IMR-90 (cell line): ENCODE measurements at regions not wholly inside any gene's neighbourhood (a gene's known extent, or its start where the extent isn't known, plus 50 kb on each side); places are given as distances from the start of the nearest gene placed in this dataset.

Experiments
- BHLHE40 ChIP-seq: fragments of 150-350 bp; IDR thresholded peaks from 2 replicates; pipeline ENCODE4 v1.6.1; 2016; ENCODE audit warnings: mild to moderate bottlenecking, low read depth, low read length
- CEBPB ChIP-seq: IDR thresholded peaks from 2 replicates; pipeline ENCODE4 v1.6.1; 2012; ENCODE audit warnings: low read depth, low read length, improper control_type of control experiment
- CHD1 ChIP-seq: IDR thresholded peaks from 2 replicates; pipeline ENCODE4 v1.6.1; 2012; ENCODE audit warnings: low read depth, low read length, improper control_type of control experiment
- CTCF ChIP-seq: conservative IDR thresholded peaks from 2 replicates; pipeline ENCODE4 v1.5.1; 2012; ENCODE audit warnings: mild to moderate bottlenecking, low read depth, low read length, improper control_type of control experiment
- MAFK ChIP-seq: IDR thresholded peaks from 2 replicates; pipeline ENCODE4 v1.6.1; 2012; ENCODE audit warnings: low read depth, low read length, improper control_type of control experiment
- POLR2A ChIP-seq: IDR thresholded peaks from 2 replicates; pipeline ENCODE4 v1.6.1; 2012; ENCODE audit warnings: mild to moderate bottlenecking, low read depth, low read length
- RAD21 ChIP-seq: IDR thresholded peaks from 2 replicates; pipeline ENCODE4 v1.6.1; 2012; ENCODE audit warnings: low read length, improper control_type of control experiment
- RFX5 ChIP-seq: IDR thresholded peaks from 2 replicates; pipeline ENCODE4 v1.8.0; 2012; ENCODE audit warnings: low read depth, mild to moderate bottlenecking, low read length, moderate library complexity
- USF2 ChIP-seq: fragments of 150-350 bp; IDR thresholded peaks from 2 replicates; pipeline ENCODE4 v1.6.1; 2017; ENCODE audit warnings: mild to moderate bottlenecking, antibody characterized with exemption, low read length, low read depth

GRCh38 chr10:21347785-21348170, 177.7 kb downstream of the SKIDA1 start:
- TF ChIP-seq CTCF = no peak
- no peak for TF ChIP-seq RAD21
- TF ChIP-seq CHD1 = no peak
- no peak for TF ChIP-seq POLR2A
- no peak for TF ChIP-seq MAFK
- no peak for TF ChIP-seq BHLHE40
- TF ChIP-seq USF2 = no peak
- no peak for TF ChIP-seq RFX5
- no peak for TF ChIP-seq CEBPB
